HG02759 (cell line): ENCODE measurements at regions not wholly inside any gene's neighbourhood (a gene's known extent, or its start where the extent isn't known, plus 50 kb on each side); places are given as distances from the start of the nearest gene placed in this dataset.

ENCODE experiments used
- ATAC-seq: cut with Tn5 transposase; IDR thresholded peaks from one replicate; pipeline ENCODE4 v1.9.1; 2021; ENCODE audit warnings: mild to moderate bottlenecking, moderate library complexity; ENCODE audit not compliant: unreplicated experiment

- ATAC-seq: no peak
These were observed 54.9 kb upstream of the DIO3 start for GRCh38 chr14:101506211-101506925.

GRCh38 chr14:101506926-101507835 lies 54.1 kb upstream of the DIO3 start:
- ATAC-seq: no peak

- ATAC-seq: no peak
These were observed 53.5 kb upstream of the DIO3 start for GRCh38 chr14:101507836-101508150.

- ATAC-seq: no peak
These were observed 52.9 kb upstream of the DIO3 start for GRCh38 chr14:101508196-101508947.

GRCh38 chr14:101508948-101509729 lies 52.2 kb upstream of the DIO3 start:
- no peak for ATAC-seq

GRCh38 chr14:101509730-101510371 lies 51.4 kb upstream of the DIO3 start:
- no peak for ATAC-seq

GRCh38 chr14:101511199-101511598 lies 50.1 kb upstream of the DIO3 start:
- no peak for ATAC-seq
